ENCODE measurements at regions not wholly inside any gene's neighbourhood (a gene's known extent, or its start where the extent isn't known, plus 50 kb on each side); places are given as distances from the start of the nearest gene placed in this dataset.

GRCh38 chr10:130230036-130230435 lies 93.8 kb downstream of the GLRX3 start:
- no peak for DNase-seq (ENCODE audit: low read depth)

GRCh38 chr10:130230611-130231010 lies 94.4 kb downstream of the GLRX3 start:
- DNase-seq (ENCODE audit: low read depth) = no peak

GRCh38 chr10:130231251-130231741 lies 95.1 kb downstream of the GLRX3 start:
- DNase-seq (ENCODE audit: low read depth) = no peak

- DNase-seq (ENCODE audit: low read depth) = no peak
These were observed 96.2 kb downstream of the GLRX3 start for GRCh38 chr10:130232166-130233034.

GRCh38 chr10:130233035-130233360 lies 96.8 kb downstream of the GLRX3 start:
- DNase-seq (ENCODE audit: low read depth) = no peak

GRCh38 chr10:130233426-130233825 lies 97.2 kb downstream of the GLRX3 start:
- DNase-seq (ENCODE audit: low read depth) = no peak

GRCh38 chr10:130234171-130234965 lies 98.2 kb downstream of the GLRX3 start:
- DNase-seq (ENCODE audit: low read depth) = no peak

GRCh38 chr10:130236711-130237110 lies 100.5 kb downstream of the GLRX3 start:
- DNase-seq (ENCODE audit: low read depth) = no peak

GRCh38 chr10:130240409-130240808 lies 104.2 kb downstream of the GLRX3 start:
- no peak for DNase-seq (ENCODE audit: low read depth)

- DNase-seq (ENCODE audit: low read depth) = no peak
These were observed 106.3 kb downstream of the GLRX3 start for GRCh38 chr10:130242513-130242912.

- DNase-seq (ENCODE audit: low read depth) = no peak
These were observed 106.8 kb downstream of the GLRX3 start for GRCh38 chr10:130243015-130243414.

- DNase-seq (ENCODE audit: low read depth) = no peak
These were observed 108.1 kb downstream of the GLRX3 start for GRCh38 chr10:130244031-130244927.

- no peak for DNase-seq (ENCODE audit: low read depth)
These were observed 108.8 kb downstream of the GLRX3 start for GRCh38 chr10:130244928-130245495.

GRCh38 chr10:130246113-130246512 lies 109.9 kb downstream of the GLRX3 start:
- DNase-seq (ENCODE audit: low read depth) = no peak

GRCh38 chr10:130250127-130250526 lies 113.9 kb downstream of the GLRX3 start:
- no peak for DNase-seq (ENCODE audit: low read depth)

- no peak for DNase-seq (ENCODE audit: low read depth)
These were observed 115.6 kb downstream of the GLRX3 start for GRCh38 chr10:130251766-130252165.

- no peak for DNase-seq (ENCODE audit: low read depth)
These were observed 118.1 kb downstream of the GLRX3 start for GRCh38 chr10:130254243-130254642.

GRCh38 chr10:130254662-130255061 lies 118.5 kb downstream of the GLRX3 start:
- DNase-seq (ENCODE audit: low read depth) = no peak

GRCh38 chr10:130255777-130256176 lies 119.6 kb downstream of the GLRX3 start:
- DNase-seq (ENCODE audit: low read depth) = no peak

- no peak for DNase-seq (ENCODE audit: low read depth)
These were observed 121.7 kb downstream of the GLRX3 start for GRCh38 chr10:130257897-130258296.

- no peak for DNase-seq (ENCODE audit: low read depth)
These were observed 123.2 kb downstream of the GLRX3 start for GRCh38 chr10:130259380-130259779.

- no peak for DNase-seq (ENCODE audit: low read depth)
These were observed 125.1 kb downstream of the GLRX3 start for GRCh38 chr10:130261306-130261705.
